Hematopoietic multipotent progenitor cell treated with erythropoietin and hydrocortisone succinate and interleukin-3 and kit ligand, for 6 days (in vitro differentiated cells): ENCODE measurements at regions not wholly inside any gene's neighbourhood (a gene's known extent, or its start where the extent isn't known, plus 50 kb on each side); places are given as distances from the start of the nearest gene placed in this dataset.
"Not testable (repeated sequence)": the region's sequence is repeated elsewhere in the genome, so short reads cannot be mapped to it uniquely, and the experiment has no call there.

Source experiments
- DNase-seq: peaks from one replicate; pipeline ENCODE4 v3.0.0-alpha.2; 2015

DNA sequence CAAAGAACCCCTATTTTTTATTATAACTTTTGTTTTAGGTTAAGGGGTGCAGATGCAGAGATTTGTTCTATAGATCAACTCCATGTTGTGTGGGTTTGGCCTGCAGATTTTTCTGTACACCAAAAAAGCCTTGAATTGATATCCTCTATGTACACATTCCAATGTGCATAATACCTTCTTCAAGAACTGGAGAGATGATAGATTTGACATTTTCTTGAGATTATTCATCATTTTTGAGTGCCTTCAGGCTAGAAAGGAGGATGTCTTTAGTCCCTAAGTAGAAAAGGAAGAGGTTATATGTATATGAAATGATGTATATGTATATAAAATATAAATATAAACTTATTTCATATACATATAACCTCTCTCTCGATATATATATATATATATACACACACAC lies 1190.0 kb upstream of the ALCAM start:
- no peak for DNase-seq

DNA sequence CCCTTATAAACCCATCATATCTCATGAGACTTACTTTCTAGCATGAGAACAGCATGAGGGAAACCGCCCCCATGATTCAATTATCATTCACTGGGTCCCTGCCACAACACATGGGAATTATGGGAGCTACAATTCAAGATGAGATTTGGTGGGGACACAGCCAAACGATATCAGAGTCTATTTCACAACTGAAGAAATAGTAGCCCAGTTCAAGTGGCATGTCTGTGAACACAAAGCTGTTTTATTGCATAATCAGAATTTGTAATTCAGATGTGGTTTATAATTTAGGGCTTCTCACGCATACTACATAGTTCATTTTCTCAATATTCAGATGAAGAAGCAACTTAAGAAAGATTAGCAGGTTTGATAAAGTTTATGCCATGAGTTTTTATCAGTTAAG lies 1188.0 kb upstream of the ALCAM start:
- DNase-seq = no peak

DNA sequence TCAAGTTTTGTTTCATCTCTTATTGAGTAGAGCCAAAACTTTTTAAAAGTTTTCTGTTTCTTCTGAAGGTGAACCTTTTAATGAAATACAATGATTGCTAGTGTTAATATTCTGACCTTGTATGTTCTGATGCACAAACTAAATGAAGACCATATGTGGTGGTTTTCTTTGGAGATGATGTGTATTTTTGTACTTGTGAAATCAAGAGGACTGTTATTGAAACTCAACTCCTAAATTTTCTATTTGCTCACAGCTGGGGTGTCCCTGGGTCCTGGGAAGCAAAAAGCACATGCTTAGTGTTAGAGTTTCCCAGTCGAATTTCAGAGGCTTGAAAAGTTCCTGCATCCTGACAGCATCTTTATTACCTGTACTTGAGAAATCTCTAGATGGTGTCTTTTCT lies 1185.8 kb upstream of the ALCAM start:
- no peak for DNase-seq

DNA sequence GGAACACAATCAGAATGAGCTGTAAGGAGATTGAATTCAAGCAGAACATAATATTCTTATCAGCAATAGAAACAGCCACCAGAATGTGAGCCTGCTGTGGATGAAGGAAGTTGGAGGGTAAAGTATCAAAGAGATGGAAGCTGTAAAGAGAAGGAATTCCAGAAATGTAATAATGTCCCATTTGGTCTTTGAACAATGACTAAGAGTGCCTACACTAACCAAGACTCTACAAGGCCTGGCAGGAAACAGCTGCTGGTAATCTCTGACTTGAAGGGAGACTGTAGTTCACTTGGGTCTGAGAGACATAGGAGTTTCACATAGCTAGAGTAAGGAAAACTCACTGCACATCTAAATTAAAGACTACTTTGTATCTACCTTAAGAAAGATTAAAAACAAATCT lies 1176.0 kb upstream of the ALCAM start:
- DNase-seq = no peak

DNA sequence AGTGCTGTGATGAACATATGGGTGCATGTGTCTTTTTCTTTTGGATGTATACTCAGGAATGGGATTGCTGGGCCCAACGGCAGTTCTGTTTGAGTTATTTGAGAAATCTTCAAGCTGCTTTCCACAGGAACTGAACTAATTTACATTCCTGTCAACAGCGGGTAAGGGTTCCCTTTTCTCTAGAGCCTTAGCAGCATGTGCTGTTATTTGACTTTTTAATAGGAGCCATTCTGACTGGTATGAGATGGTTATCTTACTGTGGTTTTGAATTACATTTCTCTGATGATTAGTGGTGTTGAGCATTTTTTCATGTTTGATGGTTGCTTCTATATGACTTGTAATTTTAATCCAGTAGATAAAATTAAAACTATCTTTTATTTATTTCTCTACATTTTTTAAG lies 1168.6 kb upstream of the ALCAM start:
- no peak for DNase-seq

GRCh38 chr3:104206925-104207324 lies 1159.8 kb upstream of the ALCAM start:
- DNase-seq = no peak

GRCh38 chr3:104214277-104214676 lies 1152.4 kb upstream of the ALCAM start:
- no peak for DNase-seq

DNA sequence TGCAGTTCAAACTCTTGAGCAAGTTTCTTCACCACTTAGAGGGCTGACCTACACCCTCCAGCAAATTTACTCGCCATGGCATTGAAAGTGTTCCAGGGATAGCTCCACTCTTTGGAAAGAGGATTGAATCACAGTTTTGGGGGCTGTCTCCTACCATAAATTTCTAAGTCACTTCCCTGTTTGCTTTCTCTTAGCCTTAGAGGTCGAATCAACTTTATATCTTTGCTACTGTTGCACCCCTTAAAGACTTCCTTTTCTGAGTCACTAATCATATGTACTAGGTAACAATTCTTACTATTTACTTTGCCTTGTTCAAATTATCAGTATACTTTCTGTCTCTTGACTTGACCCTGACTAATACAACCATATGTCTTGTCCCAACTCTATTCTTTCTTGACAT lies 1151.8 kb upstream of the ALCAM start:
- no peak for DNase-seq

GRCh38 chr3:104219046-104219445 lies 1147.7 kb upstream of the ALCAM start:
- DNase-seq = not testable (repeated sequence)

- no peak for DNase-seq
Observed at GRCh38 chr3:104234442-104235194, 1132.1 kb upstream of the ALCAM start.

DNA sequence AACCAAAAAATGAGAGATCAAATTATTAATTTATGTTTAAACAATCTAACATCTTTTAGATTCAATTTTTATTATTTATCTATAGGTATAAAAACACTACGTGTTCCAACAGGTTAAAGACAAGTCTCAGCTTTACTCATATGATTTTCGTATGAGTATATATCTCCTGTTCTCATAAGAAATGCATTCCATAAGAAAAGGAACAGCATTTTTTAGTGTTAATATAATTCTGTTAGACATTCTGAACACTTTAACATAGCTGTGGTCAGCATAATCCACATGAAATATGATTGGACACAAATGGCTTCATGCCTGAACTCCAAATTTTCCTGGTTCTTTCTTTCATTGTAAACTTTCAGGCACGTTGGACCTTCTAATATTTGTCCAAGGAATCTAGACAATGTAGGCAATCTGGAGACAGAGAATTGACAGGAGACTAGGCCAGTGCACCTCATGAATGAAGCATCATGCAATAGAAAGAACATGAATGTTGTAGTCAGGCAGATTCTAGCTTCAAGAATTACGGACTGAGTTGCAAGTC lies 1122.0 kb upstream of the ALCAM start:
- DNase-seq = no peak

- DNase-seq = no peak
Observed at GRCh38 chr3:104245261-104245660, 1121.4 kb upstream of the ALCAM start.

- no peak for DNase-seq
Observed at GRCh38 chr3:104245981-104246380, 1120.7 kb upstream of the ALCAM start.

DNA sequence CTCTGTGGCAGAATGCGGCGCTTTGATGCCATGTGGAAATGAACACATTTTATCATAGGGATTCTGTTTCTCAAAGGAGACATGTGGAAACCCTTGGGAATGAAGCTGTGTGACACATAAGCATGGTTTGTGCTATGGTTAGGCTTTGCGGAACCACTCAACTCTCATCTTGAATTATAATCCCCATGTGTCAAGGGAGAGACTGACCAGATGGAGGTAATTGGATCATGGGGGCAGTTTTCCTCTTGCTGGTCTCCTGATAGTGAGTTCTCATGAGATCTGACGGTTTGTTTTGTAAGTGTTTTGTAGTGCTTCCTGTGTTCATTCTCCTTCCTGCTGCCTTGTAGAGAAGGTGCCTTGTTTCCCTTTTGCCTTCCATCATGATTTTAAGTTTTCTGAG lies 1109.2 kb upstream of the ALCAM start:
- DNase-seq = no peak

GRCh38 chr3:104263477-104263876 lies 1103.2 kb upstream of the ALCAM start:
- no peak for DNase-seq

DNA sequence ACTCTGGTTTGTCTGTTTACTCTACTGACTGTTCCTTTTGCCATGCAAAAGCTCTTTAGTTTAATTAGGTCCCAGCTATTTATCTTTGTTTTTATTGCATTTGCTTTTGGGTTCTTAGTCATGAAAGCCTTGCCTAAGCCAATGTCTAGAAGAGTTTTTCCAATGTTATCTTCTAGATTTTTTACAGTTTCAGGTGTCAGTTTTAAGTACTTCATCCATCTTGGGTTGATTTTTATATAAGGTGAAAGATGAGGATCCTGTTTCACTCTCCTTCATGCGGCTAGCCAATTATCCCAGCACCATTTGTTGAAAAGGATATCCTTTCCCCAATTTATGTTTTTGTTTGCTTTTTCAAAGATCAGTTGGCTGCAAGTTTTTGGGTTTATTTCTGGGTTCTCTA lies 1100.5 kb upstream of the ALCAM start:
- not testable (repeated sequence) for DNase-seq

DNA sequence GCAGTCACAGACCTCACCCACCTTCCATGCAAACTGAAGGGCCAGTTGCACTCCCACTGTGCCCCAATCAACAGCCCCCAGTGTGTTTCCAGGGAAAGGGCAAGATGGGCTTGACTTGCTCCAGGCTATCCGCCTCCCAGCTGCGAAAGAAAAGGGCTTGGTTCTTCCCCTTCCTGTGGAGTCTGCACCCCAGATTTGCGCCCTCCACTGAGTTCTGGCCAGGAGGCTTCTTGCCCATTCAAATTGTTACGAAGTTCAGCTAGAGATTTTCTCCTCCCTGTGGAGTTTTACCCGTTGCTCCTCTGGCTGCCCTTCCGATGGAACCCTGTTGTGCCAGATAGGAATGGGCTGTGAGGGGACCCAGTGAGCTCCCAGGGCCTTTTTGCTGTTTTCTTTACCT lies 1096.9 kb upstream of the ALCAM start:
- DNase-seq = no peak

DNA sequence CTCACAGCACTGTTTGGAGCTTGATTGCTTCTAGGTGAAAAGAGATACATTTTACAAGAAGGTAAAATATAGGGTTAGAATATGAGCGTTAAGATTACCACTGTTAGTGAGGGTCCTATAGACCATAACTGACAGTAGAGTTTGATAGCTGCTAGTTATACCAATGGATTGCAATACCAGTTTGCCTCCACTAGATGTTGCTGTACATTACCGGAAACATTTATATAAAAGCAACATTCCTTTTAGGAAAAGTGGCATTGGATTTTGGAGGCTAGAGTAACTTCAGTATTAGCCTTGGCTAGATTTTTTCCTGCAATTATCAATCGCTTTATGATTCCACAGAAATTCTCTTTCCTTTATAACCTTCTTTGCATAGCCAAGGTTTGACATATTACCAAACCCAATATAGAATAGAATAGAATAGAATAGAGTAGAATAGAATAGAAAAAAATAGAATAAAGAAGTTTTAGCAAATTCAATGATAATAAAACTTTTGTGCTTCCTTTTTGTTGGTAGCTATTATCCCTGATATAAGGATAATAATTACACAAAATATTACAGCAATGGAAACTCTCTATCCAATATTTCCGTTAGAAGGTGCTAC lies 1093.6 kb upstream of the ALCAM start:
- peak; percentile 9 for DNase-seq

DNA sequence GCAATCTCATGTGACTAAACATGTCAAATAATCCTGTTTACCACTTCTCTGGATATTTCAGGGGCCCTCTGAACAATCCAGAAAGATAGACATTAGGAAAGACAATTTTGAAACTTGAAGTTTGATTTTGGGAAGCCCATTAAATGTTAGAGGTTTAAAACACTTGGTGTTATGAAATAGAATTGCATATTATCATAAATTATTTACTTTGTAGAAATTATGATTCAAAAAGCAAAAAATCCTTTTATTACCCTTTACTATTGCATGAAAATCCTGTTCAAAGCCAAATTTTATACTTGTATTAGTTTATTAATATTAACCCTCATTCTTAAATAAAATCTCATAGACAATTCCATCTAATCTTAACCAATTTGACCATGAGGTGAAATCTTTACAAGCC lies 1091.5 kb upstream of the ALCAM start:
- DNase-seq = no peak

GRCh38 chr3:104279617-104280016 lies 1087.1 kb upstream of the ALCAM start:
- no peak for DNase-seq

- no peak for DNase-seq
Observed at GRCh38 chr3:104281713-104282112, 1085.0 kb upstream of the ALCAM start.

- DNase-seq = no peak
Observed at GRCh38 chr3:104286645-104287044, 1080.1 kb upstream of the ALCAM start.

GRCh38 chr3:104291437-104291851 lies 1075.3 kb upstream of the ALCAM start:
- DNase-seq = no peak

DNA sequence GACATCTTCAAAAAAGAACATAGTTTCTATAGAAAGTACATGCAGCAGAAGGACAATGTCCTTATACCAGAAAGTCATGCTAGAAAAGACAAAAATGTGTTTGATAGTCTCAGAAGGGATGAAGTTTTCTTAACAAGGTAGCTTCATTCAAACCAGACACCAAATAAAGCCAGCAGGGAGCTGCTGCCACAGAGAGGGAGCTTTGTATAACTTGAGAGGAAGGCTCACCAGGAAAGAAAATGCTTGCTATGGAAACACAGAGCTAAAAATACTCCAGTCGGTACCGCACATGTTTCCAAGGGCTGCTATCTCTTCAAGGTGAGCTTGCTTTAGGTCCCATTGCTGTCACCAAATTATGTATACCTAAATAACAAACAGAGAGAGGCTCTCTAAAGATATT lies 1074.8 kb upstream of the ALCAM start:
- no peak for DNase-seq

DNA sequence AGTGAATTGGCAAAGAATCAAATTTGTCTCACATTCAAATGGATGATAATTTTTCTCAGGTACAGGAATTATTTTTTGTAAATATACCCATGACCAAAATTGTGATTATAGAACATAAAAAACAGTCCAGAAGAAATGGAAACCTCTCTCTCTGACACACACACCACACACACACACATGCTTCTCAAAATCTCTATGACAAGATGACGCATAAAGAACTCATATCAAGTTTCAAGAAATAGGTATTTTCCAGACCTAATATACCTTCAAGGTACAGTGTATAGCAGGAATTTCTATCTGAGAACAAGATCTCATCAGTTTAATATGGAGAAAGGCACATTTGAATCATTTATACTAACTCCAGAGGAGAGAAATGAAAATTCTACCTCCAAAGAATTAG lies 1069.1 kb upstream of the ALCAM start:
- no peak for DNase-seq
